SK-N-SH (cell line): ENCODE measurements at regions not wholly inside any gene's neighbourhood (a gene's known extent, or its start where the extent isn't known, plus 50 kb on each side); places are given as distances from the start of the nearest gene placed in this dataset.

Source experiments
- YY1 ChIP-seq: IDR thresholded peaks from 2 replicates; pipeline ENCODE4 v1.4.0; 2012; ENCODE audit warnings: low read depth, mild to moderate bottlenecking
- TF ChIP-seq, protein P1 (sequence below): fragments of 200-600 bp; sonication (generic); IDR thresholded peaks from 2 replicates; pipeline ENCODE4 v1.6.1; 2017; ENCODE audit warnings: antibody characterized with exemption, mild to moderate bottlenecking, moderate library complexity

DNA sequence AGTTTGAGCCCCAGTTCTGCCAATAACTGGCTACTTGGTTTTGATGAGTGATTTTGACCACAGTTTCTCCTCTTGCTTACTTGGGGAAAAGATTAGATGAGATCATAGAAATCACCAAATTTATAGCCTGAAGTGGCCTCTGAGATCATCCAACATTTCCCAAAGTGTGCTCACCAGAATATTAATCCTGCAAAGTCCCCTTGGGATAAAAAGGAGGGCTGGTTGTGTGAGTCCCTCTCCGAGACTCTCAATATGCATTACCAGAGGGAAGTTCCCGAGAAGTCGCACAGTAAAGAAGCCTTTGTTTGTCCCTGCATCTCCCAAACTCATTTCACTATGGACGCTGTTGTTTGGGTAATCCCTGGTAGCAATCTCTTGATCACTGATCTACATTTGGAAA is 88.4 kb upstream of the ADRA1B start:
- no peak for TF ChIP-seq YY1
- TF ChIP-seq, protein P1, sequence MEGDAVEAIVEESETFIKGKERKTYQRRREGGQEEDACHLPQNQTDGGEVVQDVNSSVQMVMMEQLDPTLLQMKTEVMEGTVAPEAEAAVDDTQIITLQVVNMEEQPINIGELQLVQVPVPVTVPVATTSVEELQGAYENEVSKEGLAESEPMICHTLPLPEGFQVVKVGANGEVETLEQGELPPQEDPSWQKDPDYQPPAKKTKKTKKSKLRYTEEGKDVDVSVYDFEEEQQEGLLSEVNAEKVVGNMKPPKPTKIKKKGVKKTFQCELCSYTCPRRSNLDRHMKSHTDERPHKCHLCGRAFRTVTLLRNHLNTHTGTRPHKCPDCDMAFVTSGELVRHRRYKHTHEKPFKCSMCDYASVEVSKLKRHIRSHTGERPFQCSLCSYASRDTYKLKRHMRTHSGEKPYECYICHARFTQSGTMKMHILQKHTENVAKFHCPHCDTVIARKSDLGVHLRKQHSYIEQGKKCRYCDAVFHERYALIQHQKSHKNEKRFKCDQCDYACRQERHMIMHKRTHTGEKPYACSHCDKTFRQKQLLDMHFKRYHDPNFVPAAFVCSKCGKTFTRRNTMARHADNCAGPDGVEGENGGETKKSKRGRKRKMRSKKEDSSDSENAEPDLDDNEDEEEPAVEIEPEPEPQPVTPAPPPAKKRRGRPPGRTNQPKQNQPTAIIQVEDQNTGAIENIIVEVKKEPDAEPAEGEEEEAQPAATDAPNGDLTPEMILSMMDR: no peak
